GM12892 (cell line): ENCODE measurements at regions not wholly inside any gene's neighbourhood (a gene's known extent, or its start where the extent isn't known, plus 50 kb on each side); places are given as distances from the start of the nearest gene placed in this dataset.
A peak's percentile ranks its signal among the peaks of the same experiment; 100 is the strongest.

Source experiments
- DNase-seq: peaks from one replicate; pipeline ENCODE4 v3.0.0; 2011; ENCODE audit not compliant: insufficient read length
- FAIRE-seq: peaks from 2 replicates; lab custom pipeline; 2011; peaks lifted over from hg19 to GRCh38; lab: Jason Lieb, UNC
- POLR2A ChIP-seq: IDR thresholded peaks from 2 replicates; pipeline ENCODE4 v1.6.1; 2011; ENCODE audit warnings: low read depth, low read length, control low read depth
- POLR2AphosphoS5 ChIP-seq: IDR thresholded peaks from 2 replicates; pipeline ENCODE4 v1.6.1; 2011; ENCODE audit warnings: low read depth, low read length, control low read depth
- TAF1 ChIP-seq: IDR thresholded peaks from 2 replicates; pipeline ENCODE4 v1.6.1; 2011; ENCODE audit warnings: low read depth, mild to moderate bottlenecking, control low read depth, low read length, borderline replicate concordance

- FAIRE-seq, result peak; percentile 33
- DNase-seq, result peak; percentile 62
- TF ChIP-seq POLR2AphosphoS5 (no peak), POLR2A (no peak)
Observed at GRCh38 chr13:106917673-106918556, 350.0 kb upstream of the ARGLU1 start.

- no peak for FAIRE-seq
- TF ChIP-seq POLR2A, result no peak
- TF ChIP-seq POLR2AphosphoS5, result no peak
- TF ChIP-seq TAF1, result no peak
- DNase-seq, result no peak
Observed at GRCh38 chr13:106917024-106917571, 349.2 kb upstream of the ARGLU1 start.

GRCh38 chr13:106916329-106916976 is 348.5 kb upstream of the ARGLU1 start:
- no peak for DNase-seq
- no peak for FAIRE-seq
- TF ChIP-seq TAF1, result no peak
- TF ChIP-seq POLR2AphosphoS5, result no peak
- no peak for TF ChIP-seq POLR2A

- TF ChIP-seq TAF1 (no peak), POLR2A (no peak), POLR2AphosphoS5 (no peak)
- no peak for FAIRE-seq
- DNase-seq, result no peak
Observed at GRCh38 chr13:106915146-106915545, 347.2 kb upstream of the ARGLU1 start.

- TF ChIP-seq POLR2AphosphoS5 (no peak), TAF1 (no peak), POLR2A (no peak)
Observed at GRCh38 chr13:106911627-106912026, 343.7 kb upstream of the ARGLU1 start.

GRCh38 chr13:106911020-106911419 is 343.1 kb upstream of the ARGLU1 start:
- FAIRE-seq (no peak), DNase-seq (no peak)
- TF ChIP-seq TAF1, result no peak
- no peak for TF ChIP-seq POLR2AphosphoS5
- no peak for TF ChIP-seq POLR2A

More at GRCh38 chr13:106911627-106912026, 343.7 kb upstream of the ARGLU1 start:
- no peak for FAIRE-seq
- no peak for DNase-seq

- no peak for FAIRE-seq
- DNase-seq, result no peak
- TF ChIP-seq POLR2A (no peak), POLR2AphosphoS5 (no peak), TAF1 (no peak)
Observed at GRCh38 chr13:106906426-106906996, 338.6 kb upstream of the ARGLU1 start.

- DNase-seq (no peak), FAIRE-seq (no peak)
- TF ChIP-seq POLR2A (no peak), TAF1 (no peak), POLR2AphosphoS5 (no peak)
Observed at GRCh38 chr13:106905380-106906162, 337.6 kb upstream of the ARGLU1 start.

GRCh38 chr13:106899442-106899841 is 331.5 kb upstream of the ARGLU1 start:
- TF ChIP-seq POLR2AphosphoS5 (no peak), TAF1 (no peak), POLR2A (no peak)
- no peak for FAIRE-seq
- DNase-seq, result no peak

GRCh38 chr13:106898231-106898630 is 330.3 kb upstream of the ARGLU1 start:
- no peak for FAIRE-seq
- no peak for DNase-seq
- TF ChIP-seq POLR2AphosphoS5 (no peak), POLR2A (no peak), TAF1 (no peak)
